KMS-11 (cell line): ENCODE measurements at regions not wholly inside any gene's neighbourhood (a gene's known extent, or its start where the extent isn't known, plus 50 kb on each side); places are given as distances from the start of the nearest gene placed in this dataset.

ENCODE experiments used
- H2AFZ ChIP-seq: fragments of 200-600 bp; sonication (generic); 2 replicates; pipeline ENCODE4 v1.6.1; 2016; ENCODE audit warnings: antibody characterized with exemption, mixed run types, low read depth
- H3K27ac ChIP-seq: fragments of 200-600 bp; sonication (generic); 2 replicates; pipeline ENCODE4 v1.6.1; 2016; ENCODE audit warnings: mild to moderate bottlenecking, mixed run types
- H3K27me3 ChIP-seq: fragments of 200-600 bp; sonication (generic); 2 replicates; pipeline ENCODE4 v1.6.1; 2017; ENCODE audit warnings: mild to moderate bottlenecking, low read depth, mixed run types, moderate library complexity; ENCODE audit not compliant: insufficient read depth
- H3K36me3 ChIP-seq: fragments of 200-600 bp; sonication (generic); 2 replicates; pipeline ENCODE4 v1.6.1; 2017; ENCODE audit warnings: mild to moderate bottlenecking, mixed run types; ENCODE audit not compliant: insufficient read depth
- H3K4me1 ChIP-seq: fragments of 200-600 bp; sonication (generic); 2 replicates; pipeline ENCODE4 v1.6.1; 2016; ENCODE audit warnings: mild to moderate bottlenecking, low read depth, mixed run types; ENCODE audit not compliant: poor library complexity, severe bottlenecking
- H3K4me2 ChIP-seq: fragments of 200-600 bp; sonication (generic); 2 replicates; pipeline ENCODE4 v1.7.0; 2016; ENCODE audit warnings: mild to moderate bottlenecking, mixed run types
- H3K4me3 ChIP-seq: fragments of 200-600 bp; sonication (generic); IDR thresholded peaks from 2 replicates; pipeline ENCODE4 v1.6.1; 2017; ENCODE audit warnings: low read depth, low read length, mixed read lengths; ENCODE audit not compliant: insufficient read depth
- H3K79me2 ChIP-seq: fragments of 200-600 bp; sonication (generic); 2 replicates; pipeline ENCODE4 v1.6.1; 2016; ENCODE audit warnings: low read depth, mixed run types; ENCODE audit not compliant: insufficient read depth
- H3K9ac ChIP-seq: fragments of 200-600 bp; sonication (generic); 2 replicates; pipeline ENCODE4 v1.6.1; 2016; ENCODE audit warnings: mild to moderate bottlenecking, mixed run types
- H4K20me1 ChIP-seq: fragments of 200-600 bp; sonication (generic); 2 replicates; pipeline ENCODE4 v1.6.1; 2016; ENCODE audit warnings: mild to moderate bottlenecking, mixed run types; ENCODE audit not compliant: insufficient read depth
- TF ChIP-seq, protein P1 (sequence below): fragments of 200-600 bp; sonication (generic); conservative IDR thresholded peaks from 2 replicates; pipeline ENCODE4 v1.6.1; 2017; ENCODE audit warnings: low read depth, mild to moderate bottlenecking, antibody characterized with exemption, low read length, moderate library complexity, mixed read lengths

DNA sequence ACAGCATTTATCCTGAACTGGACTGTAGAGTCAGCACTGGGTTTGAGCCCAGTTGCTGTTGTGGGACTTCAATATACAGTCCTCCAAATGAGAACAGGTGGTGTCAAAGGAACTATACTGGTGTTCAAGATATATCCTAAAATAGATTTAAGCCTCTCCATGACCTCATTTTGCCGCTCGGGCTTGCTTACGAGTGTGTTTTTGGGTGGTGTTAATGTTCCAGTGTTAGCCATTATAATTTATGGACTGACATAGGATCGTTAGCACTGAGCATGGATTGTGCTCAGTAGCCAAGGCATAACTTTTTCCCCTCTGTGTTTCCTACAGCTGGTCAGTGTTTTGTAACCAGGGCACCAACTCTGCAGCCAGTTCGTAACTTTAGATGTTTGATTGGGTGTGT, 306.6 kb downstream of the SPATA31D1 start:
- no peaks in the 10 kb centered on the region for H4K20me1 ChIP-seq
- H3K36me3 ChIP-seq: no peaks in the 10 kb centered on the region
- H3K27me3 ChIP-seq: no peaks in the 10 kb centered on the region
- no peak overlapping the region for H3K4me3 ChIP-seq
- H3K4me1 ChIP-seq: peaks cover 14% of the 10 kb centered on the region
- no peak overlapping the region for H3K4me2 ChIP-seq
- TF ChIP-seq, protein P1, sequence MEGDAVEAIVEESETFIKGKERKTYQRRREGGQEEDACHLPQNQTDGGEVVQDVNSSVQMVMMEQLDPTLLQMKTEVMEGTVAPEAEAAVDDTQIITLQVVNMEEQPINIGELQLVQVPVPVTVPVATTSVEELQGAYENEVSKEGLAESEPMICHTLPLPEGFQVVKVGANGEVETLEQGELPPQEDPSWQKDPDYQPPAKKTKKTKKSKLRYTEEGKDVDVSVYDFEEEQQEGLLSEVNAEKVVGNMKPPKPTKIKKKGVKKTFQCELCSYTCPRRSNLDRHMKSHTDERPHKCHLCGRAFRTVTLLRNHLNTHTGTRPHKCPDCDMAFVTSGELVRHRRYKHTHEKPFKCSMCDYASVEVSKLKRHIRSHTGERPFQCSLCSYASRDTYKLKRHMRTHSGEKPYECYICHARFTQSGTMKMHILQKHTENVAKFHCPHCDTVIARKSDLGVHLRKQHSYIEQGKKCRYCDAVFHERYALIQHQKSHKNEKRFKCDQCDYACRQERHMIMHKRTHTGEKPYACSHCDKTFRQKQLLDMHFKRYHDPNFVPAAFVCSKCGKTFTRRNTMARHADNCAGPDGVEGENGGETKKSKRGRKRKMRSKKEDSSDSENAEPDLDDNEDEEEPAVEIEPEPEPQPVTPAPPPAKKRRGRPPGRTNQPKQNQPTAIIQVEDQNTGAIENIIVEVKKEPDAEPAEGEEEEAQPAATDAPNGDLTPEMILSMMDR: no peak
- no peak overlapping the region for H3K27ac ChIP-seq
- no peak overlapping the region for H3K9ac ChIP-seq
- H3K79me2 ChIP-seq: no peaks in the 10 kb centered on the region
- H2AFZ ChIP-seq: no peak overlapping the region

DNA sequence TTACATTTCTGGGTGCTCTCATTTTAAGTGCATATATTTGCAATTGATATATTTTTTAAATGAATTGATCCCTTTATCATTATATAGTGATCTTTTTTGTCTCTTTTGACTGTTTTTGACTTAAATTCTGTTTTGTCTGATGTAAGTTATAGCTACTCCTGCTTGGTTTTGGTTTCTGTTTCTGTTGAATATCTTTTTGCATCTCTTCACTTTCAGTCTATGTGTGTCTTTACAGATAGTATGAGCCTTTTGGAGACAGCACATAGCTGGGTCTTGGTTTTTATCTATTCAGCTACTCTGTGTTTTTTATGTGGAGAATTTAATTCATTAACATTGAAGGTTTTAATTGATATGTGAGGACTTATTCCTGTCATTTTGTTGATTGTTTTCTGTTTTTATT, 311.3 kb downstream of the SPATA31D1 start:
- H3K27ac ChIP-seq: no peak overlapping the region; the same call in 1 of the 2 replicates
- no peak overlapping the region for H3K9ac ChIP-seq
- TF ChIP-seq, protein P1: no peak

DNA sequence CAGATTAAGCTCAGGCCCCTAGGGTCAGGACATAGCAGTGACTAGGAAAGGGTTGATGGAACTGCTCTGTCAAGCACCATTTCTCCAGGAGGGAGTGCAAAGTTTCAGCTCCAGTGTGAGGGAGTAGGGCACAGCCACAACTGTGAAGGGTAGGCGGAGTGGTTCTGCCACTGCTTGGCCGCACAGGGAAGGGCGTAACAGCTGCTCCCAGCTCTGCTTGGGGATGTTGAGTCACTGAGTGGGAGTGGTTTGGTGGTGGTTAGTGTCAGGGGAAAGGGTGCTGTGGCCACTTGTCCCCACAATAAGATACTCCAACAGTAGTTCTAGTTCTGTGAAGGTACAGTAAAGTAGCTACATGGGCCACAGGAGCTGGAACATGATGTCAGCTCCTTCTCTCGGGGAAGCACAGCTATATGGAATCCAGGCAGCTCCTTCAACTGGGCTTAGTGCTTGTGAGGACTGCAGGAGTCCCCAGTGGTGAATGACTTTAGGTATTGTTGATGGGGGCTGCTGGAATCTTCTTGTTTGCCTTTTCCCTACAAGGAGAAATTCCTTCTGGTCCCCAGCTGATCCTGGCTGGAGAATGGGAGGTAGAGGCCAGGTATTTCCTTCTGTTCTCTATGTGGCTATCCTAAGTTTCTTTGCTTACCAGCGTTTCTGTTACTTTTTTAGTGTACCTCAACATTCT, 314.5 kb downstream of the SPATA31D1 start:
- no peaks in the 10 kb centered on the region for H3K79me2 ChIP-seq
- TF ChIP-seq, protein P1: no peak
- no peak overlapping the region for H3K9ac ChIP-seq
- H3K36me3 ChIP-seq: no peaks in the 10 kb centered on the region
- H3K27ac ChIP-seq: no peak overlapping the region
- H3K27me3 ChIP-seq: no peaks in the 10 kb centered on the region
- no peaks in the 10 kb centered on the region for H4K20me1 ChIP-seq
- no peak overlapping the region for H3K4me3 ChIP-seq
- peaks cover 23% of the 10 kb centered on the region for H3K4me1 ChIP-seq
- H3K4me2 ChIP-seq: no peak overlapping the region
- H2AFZ ChIP-seq: no peak overlapping the region

More for the DNA sequence above, 311.3 kb downstream of the SPATA31D1 start:
- H3K36me3 ChIP-seq: no peaks in the 10 kb centered on the region
- peaks cover 23% of the 10 kb centered on the region for H3K4me1 ChIP-seq
- H4K20me1 ChIP-seq: no peaks in the 10 kb centered on the region
- peak overlapping the region; percentile 36 for H3K4me2 ChIP-seq
- H3K4me3 ChIP-seq: no peak overlapping the region
- no peak overlapping the region for H2AFZ ChIP-seq
- no peaks in the 10 kb centered on the region for H3K27me3 ChIP-seq
- H3K79me2 ChIP-seq: no peaks in the 10 kb centered on the region

DNA sequence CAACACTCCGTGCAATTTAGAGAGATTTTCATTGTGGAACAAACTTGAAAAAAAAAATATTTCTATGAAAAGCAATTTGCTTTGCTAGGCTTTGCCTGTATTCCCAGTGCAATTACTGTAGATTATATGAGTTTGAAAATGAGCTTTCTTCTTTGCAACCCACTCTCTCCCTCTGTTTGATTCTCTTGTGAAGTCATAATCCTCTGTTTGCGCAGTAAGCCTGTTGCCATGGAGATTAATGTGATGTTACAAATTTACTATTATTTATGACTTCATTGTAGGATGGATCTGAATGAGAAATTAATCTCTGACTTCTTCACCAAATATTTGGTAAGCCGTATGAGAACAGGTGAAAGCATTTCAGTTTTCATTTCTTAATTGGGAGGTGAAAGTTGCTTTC, 320.3 kb downstream of the SPATA31D1 start:
- Histone ChIP-seq H3K4me2 (no peak overlapping the region), H4K20me1 (no peaks in the 10 kb centered on the region), H3K36me3 (no peaks in the 10 kb centered on the region), H3K27me3 (no peaks in the 10 kb centered on the region), H3K27ac (no peak overlapping the region), H3K4me1 (no peaks in the 10 kb centered on the region), H3K79me2 (no peaks in the 10 kb centered on the region), H3K4me3 (no peak overlapping the region), H2AFZ (no peak overlapping the region), H3K9ac (no peak overlapping the region)
- TF ChIP-seq, protein P1: no peak
